ENCODE measurements at regions not wholly inside any gene's neighbourhood (a gene's known extent, or its start where the extent isn't known, plus 50 kb on each side); places are given as distances from the start of the nearest gene placed in this dataset.

- no peak for TF ChIP-seq CTCF (IDR thresholded peaks at IDR 0.05; ENCODE audit: low read length)
- TF ChIP-seq EZH2 (IDR thresholded peaks at IDR 0.05; ENCODE audit: borderline replicate concordance, low read length) = no peak
These were observed 1142.1 kb downstream of the CNTNAP5 start for GRCh38 chr2:125167152-125167551.
